Thyroid gland (tissue), 4 donors: ENCODE measurements at regions not wholly inside any gene's neighbourhood (a gene's known extent, or its start where the extent isn't known, plus 50 kb on each side); places are given as distances from the start of the nearest gene placed in this dataset.

Source experiments
- CTCF ChIP-seq, 6 experiments: fragments of 200-600 bp in 3 of 6; fragments of 450-650 bp in 3 of 6; sonication (generic) in 3 of 6; IDR thresholded peaks; one replicate each; pipeline ENCODE4 v1.5.1; 2016 to 2019; ENCODE audit warnings: antibody characterized with exemption in 6 of 6, mild to moderate bottlenecking in 2 of 6, inconsistent platforms in 1 of 6, moderate library complexity in 1 of 6
- POLR2A ChIP-seq, 2 donors: fragments of 450-650 bp; IDR thresholded peaks; one replicate each; pipeline ENCODE4 v1.6.1; 2017; ENCODE audit warnings: antibody characterized with exemption in 2 of 2, mild to moderate bottlenecking in 2 of 2, moderate library complexity in 1 of 2

- TF ChIP-seq CTCF (IDR thresholded peaks at IDR 0.05) (no peak), POLR2A (IDR thresholded peaks at IDR 0.05) (no peak)
Observed at GRCh38 chr20:51104960-51105920, 82.3 kb upstream of the KCNG1 start.
